Esophagus squamous epithelium (tissue), 4 donors: ENCODE measurements at regions not wholly inside any gene's neighbourhood (a gene's known extent, or its start where the extent isn't known, plus 50 kb on each side); places are given as distances from the start of the nearest gene placed in this dataset.

Experiments used
- POLR2A ChIP-seq, 4 donors: fragments of 450-650 bp; IDR thresholded peaks; one replicate each; pipeline ENCODE4 v1.6.1; 2017; ENCODE audit warnings: antibody characterized with exemption in 4 of 4, mild to moderate bottlenecking in 4 of 4, moderate library complexity in 3 of 4
- TF ChIP-seq, protein P1 (sequence below), 6 experiments: fragments of 450-650 bp in 4 of 6; fragments of 200-600 bp in 2 of 6; sonication (generic) in 2 of 6; IDR thresholded peaks; one replicate each; pipeline ENCODE4 v1.5.1; 2016 to 2019; ENCODE audit warnings: antibody characterized with exemption in 6 of 6, mild to moderate bottlenecking in 4 of 6, moderate library complexity in 4 of 6

DNA sequence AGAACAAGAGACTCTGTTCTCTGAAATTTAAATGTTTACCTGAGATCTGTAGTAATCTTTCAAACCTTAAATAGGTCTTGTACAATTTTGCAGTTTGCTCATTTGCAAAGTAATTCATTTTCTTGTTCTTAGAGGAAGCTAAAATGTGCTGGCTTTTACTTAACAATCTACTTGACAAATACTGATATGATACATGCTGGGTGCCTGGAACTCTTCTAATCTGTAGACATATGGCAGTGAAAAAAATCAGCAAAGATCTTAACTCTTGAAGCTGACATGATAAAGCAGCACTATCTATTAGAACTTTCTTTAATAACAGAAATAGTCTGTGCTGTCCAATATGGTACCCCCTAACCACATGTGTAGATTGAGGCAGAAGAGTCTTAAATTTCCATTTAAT is 1352.8 kb upstream of the SLC39A10 start:
- TF ChIP-seq POLR2A (IDR thresholded peaks at IDR 0.05): no peak
- TF ChIP-seq, protein P1, sequence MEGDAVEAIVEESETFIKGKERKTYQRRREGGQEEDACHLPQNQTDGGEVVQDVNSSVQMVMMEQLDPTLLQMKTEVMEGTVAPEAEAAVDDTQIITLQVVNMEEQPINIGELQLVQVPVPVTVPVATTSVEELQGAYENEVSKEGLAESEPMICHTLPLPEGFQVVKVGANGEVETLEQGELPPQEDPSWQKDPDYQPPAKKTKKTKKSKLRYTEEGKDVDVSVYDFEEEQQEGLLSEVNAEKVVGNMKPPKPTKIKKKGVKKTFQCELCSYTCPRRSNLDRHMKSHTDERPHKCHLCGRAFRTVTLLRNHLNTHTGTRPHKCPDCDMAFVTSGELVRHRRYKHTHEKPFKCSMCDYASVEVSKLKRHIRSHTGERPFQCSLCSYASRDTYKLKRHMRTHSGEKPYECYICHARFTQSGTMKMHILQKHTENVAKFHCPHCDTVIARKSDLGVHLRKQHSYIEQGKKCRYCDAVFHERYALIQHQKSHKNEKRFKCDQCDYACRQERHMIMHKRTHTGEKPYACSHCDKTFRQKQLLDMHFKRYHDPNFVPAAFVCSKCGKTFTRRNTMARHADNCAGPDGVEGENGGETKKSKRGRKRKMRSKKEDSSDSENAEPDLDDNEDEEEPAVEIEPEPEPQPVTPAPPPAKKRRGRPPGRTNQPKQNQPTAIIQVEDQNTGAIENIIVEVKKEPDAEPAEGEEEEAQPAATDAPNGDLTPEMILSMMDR (IDR thresholded peaks at IDR 0.05): no peak
